AG04450 (cell line): ENCODE measurements at regions not wholly inside any gene's neighbourhood (a gene's known extent, or its start where the extent isn't known, plus 50 kb on each side); places are given as distances from the start of the nearest gene placed in this dataset.

Experiments used
- CTCF ChIA-PET: fragments of 300-600, 350-600 bp; formaldehyde crosslinking; extraction: SDS; loops from one replicate; lab custom pipeline; 2022; ENCODE audit warnings: antibody characterized with exemption, inconsistent platforms; lab: Charles Lee
- POLR2A ChIA-PET: fragments of 350-600 bp; formaldehyde crosslinking; extraction: SDS; loops from one replicate; lab custom pipeline; 2021; ENCODE audit warnings: antibody characterized with exemption, inconsistent platforms; lab: Yijun Ruan, JAX
- DNase-seq: peaks from one replicate; pipeline ENCODE4 v3.0.0-alpha.2; 2011; ENCODE audit warnings: low read depth, low spot score
- H3K27ac ChIP-seq: one replicate; pipeline ENCODE4 v1.5.1; 2012; ENCODE audit warnings: low read depth, low read length, control low read depth
- H3K27me3 ChIP-seq: one replicate; pipeline ENCODE4 v1.6.0; 2012; ENCODE audit warnings: low read length; ENCODE audit not compliant: control insufficient read depth, insufficient read depth
- H3K4me3 ChIP-seq: 2 replicates; pipeline ENCODE4 v1.5.1; 2011; ENCODE audit warnings: mild to moderate bottlenecking, low read depth, low read length, control low read depth
- H3K9me3 ChIP-seq: 2 replicates; pipeline ENCODE4 v1.5.1; 2012; ENCODE audit warnings: low read length; ENCODE audit not compliant: control insufficient read depth, insufficient read depth
- CTCF ChIP-seq: IDR thresholded peaks from 2 replicates; pipeline ENCODE4 v1.5.1; 2011; ENCODE audit warnings: low read depth, low read length, control low read depth, inconsistent platforms

- H3K27me3 ChIP-seq: no peaks in the 10 kb centered on the region
- no peak overlapping the region for H3K27ac ChIP-seq
- POLR2A ChIA-PET: no interaction called here
- H3K4me3 ChIP-seq: no peak overlapping the region
- no peak for TF ChIP-seq CTCF
- no peaks in the 10 kb centered on the region for H3K9me3 ChIP-seq
- CTCF ChIA-PET: no interaction called here
- DNase-seq: no peak
These were observed 294.6 kb upstream of the PUM3 start for GRCh38 chr9:3138231-3139229.

GRCh38 chr9:3137347-3137695 lies 293.4 kb upstream of the PUM3 start:
- CTCF ChIA-PET: interaction anchor here (0.6 kb wide), 1 partner anchor 9 kb away, joined by 3 read pairs; no protein-coding TSS in a partner anchor
- no peak for DNase-seq
- no peaks in the 10 kb centered on the region for H3K27me3 ChIP-seq
- no peak overlapping the region for H3K27ac ChIP-seq
- H3K9me3 ChIP-seq: no peaks in the 10 kb centered on the region
- TF ChIP-seq CTCF: no peak
- H3K4me3 ChIP-seq: no peak overlapping the region
- POLR2A ChIA-PET: no interaction called here

GRCh38 chr9:3136686-3137346 lies 292.9 kb upstream of the PUM3 start:
- POLR2A ChIA-PET: no interaction called here
- no peak for TF ChIP-seq CTCF
- DNase-seq: no peak
- Histone ChIP-seq H3K27ac (no peak overlapping the region), H3K4me3 (no peak overlapping the region), H3K27me3 (no peaks in the 10 kb centered on the region), H3K9me3 (no peaks in the 10 kb centered on the region)
- CTCF ChIA-PET: interaction anchor here (0.6 kb wide), 1 partner anchor 10 kb away, joined by 3 read pairs; no protein-coding TSS in a partner anchor

- no peaks in the 10 kb centered on the region for H3K27me3 ChIP-seq
- DNase-seq: no peak
- H3K4me3 ChIP-seq: no peak overlapping the region
- no peak overlapping the region for H3K27ac ChIP-seq
- no peaks in the 10 kb centered on the region for H3K9me3 ChIP-seq
- POLR2A ChIA-PET: no interaction called here
- CTCF ChIA-PET: no interaction called here
- no peak for TF ChIP-seq CTCF
These were observed 292.3 kb upstream of the PUM3 start for GRCh38 chr9:3136230-3136629.

- TF ChIP-seq CTCF: no peak
- H3K9me3 ChIP-seq: no peaks in the 10 kb centered on the region
- no peak overlapping the region for H3K4me3 ChIP-seq
- DNase-seq: no peak
- ChIA-PET CTCF (no interaction called here), POLR2A (no interaction called here)
- H3K27ac ChIP-seq: no peak overlapping the region
- no peaks in the 10 kb centered on the region for H3K27me3 ChIP-seq
These were observed 283.7 kb upstream of the PUM3 start for GRCh38 chr9:3127564-3127963.
